WTC11 (cell line): ENCODE measurements at regions not wholly inside any gene's neighbourhood (a gene's known extent, or its start where the extent isn't known, plus 50 kb on each side); places are given as distances from the start of the nearest gene placed in this dataset.

Experiments used
- E2F5 ChIP-seq: sonication (generic); formaldehyde crosslinking; IDR thresholded peaks from 2 replicates; pipeline ENCODE4 v1.8.1; 2022; ENCODE audit warnings: mild to moderate bottlenecking, moderate library complexity, missing genetic modification reagents
- ESRRA ChIP-seq: sonication (generic); formaldehyde crosslinking; IDR thresholded peaks from 2 replicates; pipeline ENCODE4 v1.8.1; 2022; ENCODE audit warnings: mild to moderate bottlenecking, missing genetic modification reagents, borderline replicate concordance
- FOXK1 ChIP-seq: sonication (generic); formaldehyde crosslinking; IDR thresholded peaks from 2 replicates; pipeline ENCODE4 v1.8.0; 2022; ENCODE audit warnings: mild to moderate bottlenecking, moderate library complexity, missing genetic modification reagents
- GABPB1 ChIP-seq: sonication (generic); formaldehyde crosslinking; IDR thresholded peaks from 2 replicates; pipeline ENCODE4 v1.8.1; 2023; ENCODE audit warnings: mild to moderate bottlenecking, missing genetic modification reagents
- HMGA2 ChIP-seq: fragments of 250-450 bp; sonication (Bioruptor Pico); IDR thresholded peaks from 2 replicates; pipeline ENCODE4 v1.4.0; 2021; ENCODE audit warnings: mild to moderate bottlenecking, moderate library complexity
- HMGXB4 ChIP-seq: sonication (generic); formaldehyde crosslinking; IDR thresholded peaks from 2 replicates; pipeline ENCODE4 v1.8.1; 2023; ENCODE audit warnings: mild to moderate bottlenecking, moderate library complexity, missing genetic modification reagents
- JUN ChIP-seq: sonication (generic); formaldehyde crosslinking; IDR thresholded peaks from 2 replicates; pipeline ENCODE4 v1.8.0; 2023; ENCODE audit warnings: mild to moderate bottlenecking, missing genetic modification reagents
- MAX ChIP-seq: sonication (generic); formaldehyde crosslinking; IDR thresholded peaks from 2 replicates; pipeline ENCODE4 v1.8.0; 2022; ENCODE audit warnings: mild to moderate bottlenecking, missing genetic modification reagents
- NFYB ChIP-seq: sonication (generic); formaldehyde crosslinking; conservative IDR thresholded peaks from 2 replicates; pipeline ENCODE4 v1.8.0; 2022; ENCODE audit warnings: low read depth, missing genetic modification reagents
- RELA ChIP-seq: sonication (generic); formaldehyde crosslinking; IDR thresholded peaks from 2 replicates; pipeline ENCODE4 v1.8.1; 2022; ENCODE audit warnings: missing genetic modification reagents, mild to moderate bottlenecking, borderline replicate concordance
- SMAD3 ChIP-seq: sonication (generic); formaldehyde crosslinking; IDR thresholded peaks from 2 replicates; pipeline ENCODE4 v1.8.0; 2022; ENCODE audit warnings: missing genetic modification reagents, mild to moderate bottlenecking, borderline replicate concordance
- TEAD1 ChIP-seq: sonication (generic); formaldehyde crosslinking; IDR thresholded peaks from 2 replicates; pipeline ENCODE4 v1.8.0; 2022; ENCODE audit warnings: mild to moderate bottlenecking, missing genetic modification reagents
- USF1 ChIP-seq: sonication (generic); formaldehyde crosslinking; IDR thresholded peaks from 2 replicates; pipeline ENCODE4 v1.8.0; 2022; ENCODE audit warnings: mild to moderate bottlenecking, missing genetic modification reagents
- ZNF121 ChIP-seq: sonication (generic); formaldehyde crosslinking; IDR thresholded peaks from 2 replicates; pipeline ENCODE4 v1.8.0; 2023; ENCODE audit warnings: missing genetic modification reagents
- ZNF416 ChIP-seq: fragments of 250-450 bp; sonication (Bioruptor Pico); IDR thresholded peaks from 2 replicates; pipeline ENCODE4 v1.9.0; 2021; ENCODE audit warnings: mild to moderate bottlenecking, inconsistent platforms
- ZNF425 ChIP-seq: fragments of 250-450 bp; sonication (Bioruptor Pico); conservative IDR thresholded peaks from 2 replicates; pipeline ENCODE4 v1.9.0; 2021; ENCODE audit warnings: mild to moderate bottlenecking
- ZNF512 ChIP-seq: sonication (generic); formaldehyde crosslinking; IDR thresholded peaks from 2 replicates; pipeline ENCODE4 v1.8.1; 2022; ENCODE audit warnings: missing genetic modification reagents, borderline replicate concordance
- ZNF532 ChIP-seq: fragments of 250-450 bp; sonication (Bioruptor Pico); IDR thresholded peaks from 2 replicates; pipeline ENCODE4 v1.9.0; 2021; ENCODE audit warnings: mild to moderate bottlenecking, borderline replicate concordance

GRCh38 chr9:94166236-94166975 lies 82.1 kb downstream of the PTPDC1 start (continued):
- no peak for TF ChIP-seq RELA
- 0 out of 2 replicates have a peak, but pooled peaks have one; percentile 5 for TF ChIP-seq FOXK1 (CRISPR knock-in tag)
- 0 out of 2 replicates have a peak, but pooled peaks have one; percentile 44 for TF ChIP-seq JUN (CRISPR knock-in tag)
- no peak for TF ChIP-seq SMAD3 (CRISPR knock-in tag)
- TF ChIP-seq HMGXB4 (CRISPR knock-in tag), result 0 out of 2 replicates have a peak, but pooled peaks have one; percentile 10
- peak; percentile 23; the same call in 1 of the 2 replicates for TF ChIP-seq GABPB1 (CRISPR knock-in tag)
- peak; percentile 53; the same call in 1 of the 2 replicates for TF ChIP-seq MAX (CRISPR knock-in tag)
- peak; percentile 76; the same call in 1 of the 2 replicates for TF ChIP-seq ZNF416 (CRISPR knock-in tag)
- TF ChIP-seq ZNF121, result no peak
- TF ChIP-seq TEAD1 (CRISPR knock-in tag), result peak; percentile 13; the same call in 1 of the 2 replicates
- TF ChIP-seq NFYB (CRISPR knock-in tag), result peak; percentile 85
- no peak for TF ChIP-seq ZNF425 (CRISPR knock-in tag)
- TF ChIP-seq HMGA2 (CRISPR knock-in tag), result no peak
- peak; percentile 42; the same call in 1 of the 2 replicates for TF ChIP-seq USF1 (CRISPR knock-in tag)
- TF ChIP-seq E2F5, result peak; percentile 40; the same call in 1 of the 2 replicates
- no peak for TF ChIP-seq ZNF532 (CRISPR knock-in tag)
- no peak for TF ChIP-seq ZNF512 (CRISPR knock-in tag)
- peak; percentile 54 for TF ChIP-seq ESRRA (CRISPR knock-in tag)
